ENCODE measurements at regions not wholly inside any gene's neighbourhood (a gene's known extent, or its start where the extent isn't known, plus 50 kb on each side); places are given as distances from the start of the nearest gene placed in this dataset.
A peak's percentile ranks its signal among the peaks of the same experiment; 100 is the strongest.

DNA sequence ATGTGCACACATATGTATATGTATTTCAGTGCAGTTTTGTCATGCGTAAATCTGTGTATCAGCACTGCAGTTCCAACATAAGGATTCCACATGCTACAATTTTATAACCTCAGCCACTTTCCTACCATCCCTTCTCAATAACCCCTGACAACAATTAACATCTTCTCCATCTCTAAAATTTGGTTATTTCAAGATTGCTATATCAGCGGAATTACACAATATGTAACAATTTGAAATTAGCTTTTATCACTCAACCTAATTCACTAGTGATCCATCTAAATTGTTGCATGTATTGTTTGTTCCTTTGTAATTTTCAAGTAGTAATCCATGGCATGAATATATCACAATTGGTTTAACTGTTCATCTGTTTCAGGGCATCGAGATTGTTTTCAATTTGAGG, 511.3 kb downstream of the HAO1 start:
- DNase-seq: no peak

DNA sequence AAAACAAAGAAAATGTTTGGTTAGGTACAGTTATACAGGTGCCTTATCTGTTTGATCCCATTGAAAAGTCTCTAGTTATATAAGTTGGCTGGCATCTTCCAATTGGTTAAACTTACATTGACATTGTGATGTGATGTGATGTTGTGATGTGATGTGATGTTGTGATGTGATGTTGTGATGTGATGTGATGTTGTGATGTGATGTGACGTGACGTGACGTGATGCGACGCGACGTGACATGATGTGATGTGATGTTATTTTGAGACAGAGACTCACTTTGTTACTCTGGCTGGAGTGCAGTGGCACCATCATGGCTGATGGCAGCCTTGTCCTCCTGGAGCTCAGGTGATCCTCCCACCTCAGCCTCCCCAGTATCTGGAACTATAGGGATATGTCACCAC, 507.6 kb downstream of the HAO1 start:
- DNase-seq: no peak

DNA sequence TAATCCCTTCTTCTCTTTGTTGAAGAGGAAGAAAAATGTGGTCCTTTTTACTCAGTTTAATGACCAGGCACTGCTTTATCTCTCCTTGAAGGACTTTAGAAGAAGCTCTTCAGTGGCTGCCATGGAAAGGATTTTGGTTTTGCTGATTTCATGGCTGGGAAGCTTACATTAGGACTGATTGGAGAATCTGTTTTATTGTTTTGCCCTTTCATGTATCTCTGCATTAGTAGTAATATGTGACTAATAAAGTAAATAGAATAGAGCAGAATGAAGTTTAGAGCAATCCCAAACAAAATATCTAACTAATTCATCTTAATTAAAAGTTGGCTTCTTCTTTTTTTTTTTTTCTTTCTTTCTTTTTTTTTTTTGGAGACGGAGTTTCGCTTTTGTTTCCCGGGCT, 502.9 kb downstream of the HAO1 start:
- DNase-seq: no peak

DNA sequence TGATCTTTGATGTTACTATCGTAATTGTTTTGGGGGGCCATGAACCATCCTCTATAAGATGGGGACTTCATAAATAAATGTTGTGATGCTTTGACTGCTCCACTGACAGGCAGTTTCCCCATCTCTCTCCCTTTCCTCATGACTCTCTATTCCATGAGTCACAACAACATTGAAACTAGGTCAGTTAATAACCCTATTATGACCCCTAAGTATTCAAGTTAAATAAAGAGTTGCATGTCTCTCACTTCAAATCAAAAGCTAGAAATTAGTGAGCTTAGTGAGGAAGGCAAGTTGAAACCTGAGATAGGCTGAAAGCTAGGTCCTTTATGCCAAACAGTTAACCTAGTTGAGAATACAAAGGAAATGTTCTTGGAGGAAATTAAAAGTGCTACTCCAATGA, 491.0 kb downstream of the HAO1 start:
- DNase-seq: no peak

DNA sequence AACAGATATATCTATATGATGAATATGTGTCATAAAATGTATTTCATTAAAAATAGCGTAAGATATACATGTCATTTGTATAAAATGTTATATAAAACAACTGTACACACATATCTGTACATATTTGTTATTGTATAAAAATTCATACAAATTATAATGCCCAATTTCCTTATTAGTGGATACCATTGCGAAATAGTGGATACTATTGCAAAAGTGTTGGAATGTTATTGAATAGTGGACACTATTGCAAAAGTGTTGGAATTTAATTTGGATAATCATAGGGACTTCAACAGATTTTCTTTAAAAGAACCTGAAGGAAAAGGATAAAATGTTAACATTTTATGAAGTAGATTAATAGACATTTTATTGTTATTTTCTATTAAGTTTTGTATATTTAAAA, 487.4 kb downstream of the HAO1 start:
- DNase-seq: no peak

DNA sequence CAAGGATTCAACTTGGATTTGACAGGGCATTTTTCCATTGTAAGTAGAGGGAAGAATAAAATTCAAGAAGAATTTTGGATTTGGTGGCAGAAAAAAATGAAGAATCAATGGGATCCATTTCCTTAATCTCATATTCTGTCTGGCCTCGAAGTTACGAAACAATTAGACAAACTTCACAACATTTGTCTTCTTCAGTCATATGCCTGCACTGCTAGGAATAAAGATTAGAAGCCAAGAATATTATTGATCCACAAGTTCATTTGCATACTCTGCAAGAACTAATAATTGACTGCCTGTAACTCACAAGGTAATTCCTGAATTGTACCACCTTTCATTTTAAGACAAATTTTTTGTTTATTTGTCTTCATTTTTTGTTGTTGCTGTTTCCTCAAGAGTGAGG, 486.2 kb downstream of the HAO1 start:
- DNase-seq: no peak

DNA sequence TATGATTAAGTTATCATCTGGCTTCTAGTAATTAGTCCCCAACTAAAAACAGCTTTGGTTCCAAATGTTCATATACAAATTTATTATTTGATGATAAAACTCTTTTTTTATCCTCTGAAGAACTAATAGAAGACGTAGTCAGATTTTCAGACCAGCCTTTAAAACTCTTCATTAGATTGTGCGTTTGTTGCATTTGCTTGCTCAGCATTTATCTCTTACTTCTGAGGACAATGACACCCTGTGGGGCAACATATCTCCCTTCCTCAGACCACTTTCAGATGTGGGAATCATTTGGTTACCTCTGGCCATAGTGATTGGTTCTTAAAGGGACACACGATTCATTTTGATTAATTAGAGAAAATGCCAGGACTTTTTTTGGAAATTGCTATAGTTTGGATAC, 481.8 kb downstream of the HAO1 start:
- DNase-seq: no peak

DNA sequence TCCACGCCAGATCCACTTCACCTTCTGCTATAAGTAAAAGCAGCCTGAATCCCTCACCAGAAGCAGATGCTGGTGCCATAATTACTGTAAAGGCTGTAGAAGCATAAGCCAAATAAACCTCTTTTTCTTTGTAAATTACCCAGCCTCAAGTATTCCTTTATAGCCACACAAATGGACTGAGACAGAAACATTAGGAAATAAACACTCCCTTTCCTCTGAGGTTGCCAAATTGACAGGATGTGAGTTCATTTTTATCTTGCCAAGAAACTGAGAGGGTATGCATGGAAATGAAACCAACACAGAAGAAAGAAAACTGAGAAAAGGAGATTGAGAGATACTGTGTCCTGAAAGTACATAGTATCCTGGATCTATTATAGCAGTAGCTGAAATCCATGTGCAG, 481.2 kb downstream of the HAO1 start:
- DNase-seq: no peak

DNA sequence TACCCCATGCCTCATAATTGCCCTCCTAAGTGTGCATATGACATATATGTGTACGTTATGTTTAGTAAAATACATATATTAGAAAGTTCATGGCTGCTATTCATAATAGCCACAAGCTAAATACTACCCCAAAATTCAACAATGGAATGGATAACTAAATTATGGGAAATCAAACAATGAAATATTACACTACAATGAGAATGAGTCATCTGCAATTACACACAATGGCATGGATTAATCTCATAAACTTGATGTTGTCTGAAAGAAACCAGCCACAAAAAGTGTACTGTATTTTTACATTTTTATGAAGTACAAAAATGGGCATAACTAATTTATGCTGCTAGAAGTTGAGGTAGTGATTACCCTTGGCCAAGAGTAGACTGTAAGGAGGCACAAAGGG, 477.0 kb downstream of the HAO1 start:
- no peak for DNase-seq

DNA sequence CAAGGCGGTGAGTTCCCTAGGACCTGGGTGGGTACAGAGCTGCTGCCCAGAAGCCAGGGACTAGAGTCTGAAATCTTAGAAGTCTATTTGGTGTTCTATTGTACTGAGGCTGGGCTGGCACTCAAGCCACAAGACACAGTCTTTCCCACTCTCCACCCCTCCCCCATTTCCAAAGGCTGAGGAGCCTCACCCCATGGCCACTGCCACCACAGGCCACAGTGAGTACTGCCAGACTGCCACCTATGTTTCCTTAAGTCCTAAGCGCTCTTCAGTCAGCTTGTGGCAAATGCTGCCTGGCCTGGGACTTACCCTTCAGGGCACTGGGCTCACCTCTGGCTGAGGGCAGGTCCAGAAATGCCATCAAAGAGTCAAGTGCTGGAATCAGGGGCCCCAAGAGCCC, 469.3 kb downstream of the HAO1 start:
- no peak for DNase-seq

DNA sequence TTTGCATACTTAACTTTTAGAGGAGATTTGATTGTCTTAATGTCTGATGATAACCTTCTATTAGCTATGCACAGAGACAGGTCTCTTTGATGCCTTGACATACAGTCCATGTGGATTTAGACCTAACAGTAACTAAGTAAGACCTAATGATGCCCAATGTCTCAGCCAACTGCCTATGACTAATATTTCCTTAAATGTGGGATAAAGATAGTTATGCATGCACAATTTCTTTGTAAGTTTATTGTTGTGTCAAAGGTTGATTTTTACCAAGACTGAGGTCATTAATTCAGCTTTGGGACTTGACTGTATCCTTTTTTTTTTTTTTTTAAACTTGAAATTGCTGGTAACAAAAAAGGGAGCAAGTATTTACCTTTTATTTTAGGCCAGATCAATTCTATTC, 450.0 kb downstream of the HAO1 start:
- no peak for DNase-seq

DNA sequence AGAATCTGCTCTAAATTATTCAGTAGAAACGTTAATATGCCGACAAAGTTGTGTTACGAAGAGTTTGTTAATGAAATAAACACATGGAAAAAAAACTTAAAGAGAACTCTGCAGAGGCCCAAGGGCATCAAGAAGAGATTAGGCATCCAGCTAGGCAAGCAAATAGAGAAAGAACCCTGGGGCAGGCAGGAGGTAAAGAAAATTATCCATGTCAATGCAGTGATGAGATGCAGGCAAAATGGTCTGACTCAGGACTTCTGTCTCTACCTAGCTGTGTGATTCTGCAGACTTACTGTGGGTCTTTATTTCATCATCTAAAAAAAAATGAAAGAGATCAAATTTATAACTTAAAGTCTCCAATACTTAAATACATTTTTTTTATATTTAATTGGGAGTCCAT, 448.0 kb downstream of the HAO1 start:
- DNase-seq: no peak

DNA sequence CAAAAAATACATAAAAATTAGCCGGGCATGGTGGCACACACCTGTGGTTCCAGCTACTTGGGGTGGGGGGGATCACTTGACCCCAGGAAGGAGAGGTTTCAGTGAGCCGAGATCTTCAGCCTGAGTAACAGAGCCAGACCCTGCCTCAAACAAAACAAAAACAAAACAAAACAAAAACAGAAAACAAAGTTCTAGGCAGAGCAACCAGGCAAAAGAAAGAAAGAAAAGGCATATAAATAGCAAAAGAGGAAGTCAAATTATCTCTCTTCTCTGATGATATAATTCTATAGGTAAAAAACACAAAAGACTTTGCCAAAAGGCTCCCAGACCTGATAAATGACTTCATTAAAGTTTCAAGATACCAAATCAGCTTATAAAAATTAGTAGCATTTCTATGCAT, 446.9 kb downstream of the HAO1 start:
- no peak for DNase-seq

DNA sequence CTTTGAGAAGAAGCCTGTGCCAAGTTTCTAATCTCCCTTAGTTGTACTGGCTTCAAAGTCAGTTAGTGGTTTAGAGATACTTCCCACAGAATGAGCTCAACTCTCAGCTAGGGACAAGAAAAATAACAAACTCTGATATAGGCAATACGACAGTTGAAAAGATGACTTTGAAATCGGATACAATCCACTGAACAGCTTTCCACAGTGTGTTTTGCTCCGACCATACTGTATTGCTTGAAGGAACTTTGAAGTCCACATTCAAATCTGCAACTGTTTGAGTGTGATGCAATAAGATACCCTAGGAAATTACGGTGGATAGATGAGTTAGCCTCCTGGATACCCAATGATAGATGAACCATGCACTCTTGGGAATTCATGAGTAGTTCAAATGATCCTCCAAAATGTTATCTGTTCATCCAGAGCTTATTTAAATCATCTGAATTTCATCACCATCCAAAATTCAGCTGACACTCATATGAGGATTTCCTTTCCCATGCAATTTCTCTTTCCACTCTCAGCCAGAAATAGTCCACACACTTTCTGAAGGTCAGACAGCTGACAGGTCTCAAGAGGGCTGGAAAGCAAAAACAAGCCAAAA, 443.8 kb downstream of the HAO1 start:
- DNase-seq: no peak

DNA sequence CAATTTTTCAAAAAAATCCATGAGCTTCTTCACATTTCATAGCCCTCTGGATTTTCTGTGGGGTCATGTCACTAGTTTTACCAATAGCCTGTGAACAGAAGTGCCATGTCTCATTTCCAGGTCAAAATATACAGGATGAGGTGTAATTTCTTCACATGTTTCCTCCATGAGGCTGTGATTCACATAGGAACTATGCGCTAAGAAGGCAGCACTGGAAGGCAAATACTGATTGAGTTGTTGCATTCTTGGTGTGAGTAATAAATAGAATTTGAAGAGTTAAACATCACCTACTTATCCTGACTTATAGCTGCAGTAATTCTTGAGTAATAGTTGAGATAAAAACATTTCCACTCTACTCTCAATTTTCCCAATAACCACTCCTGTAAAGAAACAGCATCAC, 442.3 kb downstream of the HAO1 start:
- no peak for DNase-seq

DNA sequence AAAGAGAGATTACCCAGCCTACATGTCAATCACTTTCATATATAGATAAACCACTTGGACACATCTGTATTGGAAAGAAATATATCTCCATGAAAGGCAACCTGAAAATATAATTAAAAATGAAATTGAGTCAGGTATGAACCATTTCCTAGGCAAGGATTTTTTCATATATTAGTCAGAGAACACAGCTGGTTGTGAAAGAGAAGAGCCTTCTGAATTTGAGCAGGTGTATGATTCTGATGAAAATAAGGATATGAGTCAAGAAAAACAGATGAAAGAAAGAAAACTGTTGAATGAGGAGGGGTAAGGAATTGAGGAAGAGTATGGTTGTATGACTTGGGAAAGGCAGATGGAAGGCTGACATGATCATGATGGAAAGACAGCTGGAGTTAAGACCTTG, 441.1 kb downstream of the HAO1 start:
- DNase-seq: no peak

DNA sequence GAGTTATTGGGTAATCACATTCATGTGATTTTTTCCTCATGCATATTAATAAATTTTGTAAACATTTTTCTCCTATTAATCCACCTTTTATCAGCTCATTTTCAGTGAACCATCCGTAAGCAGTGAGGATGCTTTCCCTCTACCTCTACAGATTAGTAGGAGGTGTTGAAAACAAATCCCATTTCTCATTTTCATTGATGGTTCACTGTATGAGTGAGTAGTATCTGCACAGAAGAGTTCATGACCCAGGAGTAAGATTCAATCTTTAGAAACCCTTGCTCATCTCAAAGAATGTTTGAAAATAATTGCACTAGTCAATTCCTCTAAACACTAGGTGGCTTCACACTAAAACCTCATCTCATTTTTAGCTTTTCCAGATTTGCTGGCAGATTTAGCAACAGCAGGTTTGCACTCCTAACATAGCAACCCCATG, 440.0 kb downstream of the HAO1 start:
- no peak for DNase-seq

DNA sequence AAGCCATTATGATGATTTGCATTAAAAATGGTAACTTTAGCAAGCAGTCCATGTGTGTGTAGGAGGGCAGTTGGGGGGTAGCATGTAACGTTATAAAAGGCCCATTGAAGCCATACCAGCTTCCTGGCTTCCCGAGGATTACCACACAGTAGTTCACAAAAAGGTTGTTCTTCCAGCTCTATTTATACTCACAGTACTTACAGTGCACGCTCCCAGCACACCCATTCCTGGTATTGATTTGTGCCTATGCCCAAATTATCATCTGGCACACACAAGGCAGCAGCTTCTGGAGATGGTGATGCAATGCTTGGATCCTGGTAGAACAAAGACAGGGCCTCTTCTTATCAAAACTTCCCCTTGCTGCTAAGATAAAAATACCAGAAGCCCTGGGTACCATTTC, 436.8 kb downstream of the HAO1 start:
- DNase-seq: no peak

DNA sequence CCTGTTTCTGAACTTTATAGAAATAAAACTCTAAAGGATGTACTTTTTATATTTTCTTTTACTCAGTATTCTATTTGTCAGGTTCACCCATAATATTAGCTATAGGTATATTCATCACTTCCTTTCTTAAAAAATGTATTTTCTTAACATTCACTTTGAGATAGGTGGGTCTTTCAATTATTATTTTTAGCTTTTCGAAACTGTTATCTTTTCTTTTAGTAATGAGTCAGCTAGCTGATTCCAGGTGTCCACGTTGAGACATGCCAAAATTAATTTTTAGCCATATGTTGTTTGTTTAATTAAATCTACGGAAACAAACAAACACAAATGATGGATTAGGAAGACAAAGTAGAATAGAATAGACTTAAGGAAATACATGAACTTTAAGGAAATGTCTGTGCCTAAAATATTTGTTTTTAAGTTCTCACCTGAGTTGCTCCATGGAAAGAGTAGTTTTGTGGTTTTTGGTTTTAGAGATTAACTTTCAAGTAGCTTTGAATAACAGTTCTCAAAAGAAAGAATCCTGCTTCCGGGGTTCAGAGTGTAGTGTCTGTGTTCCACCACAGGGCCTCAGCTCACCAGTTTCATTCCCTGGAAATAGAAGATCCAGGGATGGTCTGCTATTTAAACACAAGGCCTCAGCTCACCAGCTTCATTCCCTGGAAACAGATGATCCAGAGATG, 435.0 kb downstream of the HAO1 start:
- DNase-seq: no peak

DNA sequence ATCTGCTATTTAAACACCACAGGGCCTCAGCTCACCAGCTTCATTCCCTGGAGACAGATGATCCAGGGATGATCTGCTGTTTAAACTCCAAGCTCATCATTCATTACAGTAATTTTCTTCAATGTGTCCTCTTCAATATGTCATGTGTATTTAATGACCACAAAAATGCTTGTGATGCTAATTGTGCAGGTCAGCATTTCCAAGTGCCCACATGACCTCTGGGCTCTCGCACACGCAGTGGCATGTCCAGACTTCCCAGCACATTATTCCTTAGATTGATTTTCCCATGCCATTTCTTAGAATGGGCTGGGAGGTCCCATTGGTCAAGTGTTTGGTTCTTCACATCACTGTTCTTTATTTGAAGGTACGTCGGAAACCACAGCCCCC, 434.4 kb downstream of the HAO1 start:
- no peak for DNase-seq

DNA sequence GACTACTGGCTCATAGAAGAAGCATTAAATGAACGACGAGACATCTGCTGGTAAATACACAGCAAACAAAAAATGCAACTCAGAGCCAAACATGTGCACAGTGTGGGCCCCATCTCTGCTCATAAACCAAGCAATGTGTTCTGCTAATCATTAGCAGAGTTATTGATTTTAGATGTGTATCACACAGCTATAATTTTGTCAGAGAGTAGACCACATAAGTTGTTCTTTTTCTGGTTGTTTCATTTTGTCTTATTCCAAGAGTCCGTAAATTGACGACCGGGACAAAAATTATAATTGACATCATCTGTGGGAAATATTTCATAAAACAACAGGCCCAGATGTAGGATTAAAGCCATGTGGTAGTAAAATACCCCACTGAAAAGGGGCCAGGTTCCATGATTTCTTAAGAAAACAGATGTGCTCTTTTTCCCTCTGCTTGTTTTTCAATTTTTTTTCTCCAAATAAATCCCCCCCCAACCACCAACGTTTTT, 423.6 kb downstream of the HAO1 start:
- peak; percentile 70 for DNase-seq

DNA sequence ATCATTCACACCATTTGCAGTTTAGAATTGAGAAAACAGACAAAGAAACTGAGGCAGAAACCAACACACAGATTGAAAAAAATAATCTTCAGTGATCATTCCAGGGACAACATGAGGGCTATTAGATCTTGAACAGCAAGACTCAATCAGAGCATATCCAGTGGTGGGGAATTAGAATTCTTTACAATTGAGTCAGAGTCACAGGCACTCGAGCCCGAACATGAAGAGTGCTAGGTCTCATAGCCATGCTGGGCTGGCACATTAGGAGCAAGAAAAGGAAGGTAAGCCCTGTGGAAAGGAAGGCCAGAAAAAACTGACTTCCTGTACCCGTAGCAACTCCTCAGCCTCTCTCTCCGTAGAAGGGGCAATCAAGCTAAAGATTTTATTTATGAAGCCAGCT, 419.9 kb downstream of the HAO1 start:
- DNase-seq: no peak

DNA sequence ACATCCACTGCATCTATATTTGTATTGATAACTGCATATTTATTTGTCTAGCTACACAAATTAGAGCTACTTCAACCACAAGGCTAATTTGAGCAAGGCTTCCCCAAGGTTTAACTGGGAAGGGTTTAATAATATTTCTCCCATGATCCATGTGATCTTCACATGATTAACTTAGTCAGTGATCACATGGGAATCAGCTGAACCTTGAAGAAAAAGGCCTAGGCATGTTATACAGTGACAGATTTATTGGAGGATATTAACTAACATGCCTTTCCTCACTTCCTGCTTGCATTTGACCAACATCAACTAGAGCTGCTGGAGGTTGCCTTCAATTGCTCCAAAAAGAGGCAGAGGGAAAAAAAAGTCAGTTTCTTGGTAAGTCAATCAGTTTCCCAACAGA, 417.0 kb downstream of the HAO1 start:
- no peak for DNase-seq

DNA sequence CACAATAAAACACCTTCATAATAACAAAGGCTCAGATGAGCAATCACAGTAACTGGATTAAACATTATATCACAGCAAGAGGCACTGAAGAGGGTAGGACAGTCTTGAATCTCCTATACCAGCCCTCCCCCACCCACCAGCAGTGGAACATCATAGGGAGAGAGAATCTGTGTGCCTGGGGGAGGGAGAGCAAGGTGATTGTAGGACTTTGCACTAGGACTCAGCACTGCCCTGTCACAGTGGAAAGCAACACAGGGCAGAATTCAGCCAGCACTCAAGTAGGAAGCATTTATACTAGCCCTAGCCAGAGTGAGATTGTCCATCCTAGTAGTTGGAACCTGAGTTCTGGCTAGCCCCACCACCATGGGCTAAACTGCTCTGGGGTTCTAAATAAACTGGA, 400.2 kb downstream of the HAO1 start:
- no peak for DNase-seq

DNA sequence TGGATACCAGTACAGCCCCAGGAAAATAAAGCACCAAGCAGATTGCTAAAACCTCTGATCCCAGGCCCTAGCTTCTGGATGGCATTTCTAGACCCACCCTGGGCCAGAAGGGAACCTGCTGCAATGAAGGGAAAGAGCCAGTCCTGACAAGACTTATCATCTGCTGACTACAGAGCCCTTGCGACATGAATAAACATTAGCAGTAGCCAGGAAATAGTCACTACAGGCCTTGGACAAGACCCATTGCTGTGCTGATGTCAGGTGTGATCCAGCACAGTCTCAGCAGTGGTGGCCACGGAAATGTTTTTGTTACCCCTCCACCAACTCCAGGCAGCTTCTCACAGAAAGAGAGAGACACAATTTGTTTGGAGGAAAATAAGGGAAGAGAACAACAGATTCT, 399.3 kb downstream of the HAO1 start:
- no peak for DNase-seq

Data from right forelimb (tissue), 1 donor.